ENCODE measurements at regions not wholly inside any gene's neighbourhood (a gene's known extent, or its start where the extent isn't known, plus 50 kb on each side); places are given as distances from the start of the nearest gene placed in this dataset.

GRCh38 chr14:101184104-101184455 is 280.6 kb upstream of the RTL1 start:
- Histone ChIP-seq H4K20me1 (ENCODE audit: insufficient read depth, low read length) (no peaks in the 10 kb centered on the region), H3K9me3 (ENCODE audit: low read length) (no peaks in the 10 kb centered on the region), H3K79me2 (ENCODE audit: insufficient read depth, low read length) (no peaks in the 10 kb centered on the region), H3K4me3 (replicated peaks in 1 of 3; ENCODE audit: insufficient read depth in 1 of 3, low read depth in 2 of 3, low read length in 3 of 3) (no peak overlapping the region), H3K4me2 (ENCODE audit: low read depth, low read length) (no peak overlapping the region), H3K27ac (ENCODE audit: extremely low read length, insufficient read depth, low read length) (no peak overlapping the region), H3K4me1 (ENCODE audit: insufficient read depth, low read length) (no peaks in the 10 kb centered on the region), H3K27me3 (ENCODE audit: control insufficient read depth in 1 of 2, insufficient read depth in 2 of 2, low read length in 2 of 2) (peaks cover 0 to 35% of the 10 kb centered on the region in 2 experiments; a peak in 3 of 5 replicates), H3K36me3 (replicated peaks in 1 of 2; ENCODE audit: control insufficient read depth in 1 of 2, insufficient read depth in 2 of 2, low read length in 2 of 2) (no peaks in the 10 kb centered on the region), H3K9ac (ENCODE audit: insufficient read depth, low read depth, low read length) (no peak overlapping the region), H2AFZ (ENCODE audit: low read length) (no peak overlapping the region)
- FAIRE-seq (no peak), DNase-seq (ENCODE audit: low spot score) (no peak), ATAC-seq (no peak)
- intact Hi-C loops (cut with micrococcal nuclease; ENCODE audit: unreplicated experiment): no loop called here
- in situ Hi-C loops (cut with HindIII; ENCODE audit: extremely low pct_ligation_motif_present, low pct_unique_long_range_greater_than_20kb): loop anchor here (5.0 kb wide), 3 partner anchors 53 to 443 kb away; no protein-coding TSS in a partner anchor
- no TSS peak for BruUV-seq (replicated peaks)
- CTCF ChIA-PET (ENCODE audit: low intra/inter-chr PET ratio, low total read pairs): interaction anchor here (1.6 to 2.1 kb wide), 2 partner anchors 51 to 444 kb away, joined by 5 to 17 read pairs; no protein-coding TSS in a partner anchor
- 55% methylated on average over 6 of the region's 12 CpGs for WGBS (ENCODE audit: low lambda C conversion rate)
- POLR2A ChIA-PET: no interaction called here
- TF ChIP-seq ZMAT5 (CRISPR knock-in tag; IDR thresholded peaks at IDR 0.05; ENCODE audit: borderline replicate concordance, low read depth) (no peak), ZNF605 (CRISPR knock-in tag; IDR thresholded peaks at IDR 0.05) (no peak), ZMAT3 (CRISPR knock-in tag; conservative IDR thresholded peaks at IDR 0.05) (no peak), ATM (IDR thresholded peaks at IDR 0.05; ENCODE audit: borderline replicate concordance) (no peak), ZNF547 (CRISPR knock-in tag; IDR thresholded peaks at IDR 0.05) (no peak), ZNF550 (CRISPR knock-in tag; IDR thresholded peaks at IDR 0.05; ENCODE audit: borderline replicate concordance) (no peak), MLXIP (CRISPR knock-in tag; IDR thresholded peaks at IDR 0.05; ENCODE audit: borderline replicate concordance) (no peak), SKI (IDR thresholded peaks at IDR 0.05; ENCODE audit: partially characterized antibody) (no peak), ZFP37 (CRISPR knock-in tag; IDR thresholded peaks at IDR 0.05; ENCODE audit: borderline replicate concordance) (no peak), TFDP1 (CRISPR knock-in tag; IDR thresholded peaks at IDR 0.05; ENCODE audit: borderline replicate concordance) (no peak), ZBTB26 (CRISPR knock-in tag; IDR thresholded peaks at IDR 0.05; ENCODE audit: borderline replicate concordance) (no peak), ZBTB49 (CRISPR knock-in tag; IDR thresholded peaks at IDR 0.05; ENCODE audit: borderline replicate concordance) (no peak), DDIT3 (CRISPR knock-in tag; IDR thresholded peaks at IDR 0.05) (no peak), XRCC5 (optimal IDR thresholded peaks at IDR 0.05; ENCODE audit: low read length) (no peak), PHF8 (CRISPR knock-in tag; IDR thresholded peaks at IDR 0.05) (no peak)
